Ascending aorta (tissue), 2 donors: ENCODE measurements at regions not wholly inside any gene's neighbourhood (a gene's known extent, or its start where the extent isn't known, plus 50 kb on each side); places are given as distances from the start of the nearest gene placed in this dataset.
A peak's percentile ranks its signal among the peaks of the same experiment; 100 is the strongest.

ENCODE experiments used
- DNase-seq, 2 donors: peaks; one replicate each; pipeline ENCODE4 v3.0.0-alpha.2; 2019; ENCODE audit warnings: low spot score in 2 of 2
- H3K27ac ChIP-seq, 2 donors: fragments of 200-600 bp; sonication (generic); one replicate each; pipeline ENCODE4 v1.5.1; 2016 to 2017; ENCODE audit warnings: mild to moderate bottlenecking in 1 of 2
- H3K27me3 ChIP-seq: fragments of 200-600 bp; sonication (generic); one replicate; pipeline ENCODE4 v1.5.1; 2017
- H3K36me3 ChIP-seq, 2 donors: fragments of 200-600 bp; sonication (generic); one replicate each; pipeline ENCODE4 v1.5.1; 2016
- H3K4me1 ChIP-seq, 2 donors: fragments of 200-600 bp; sonication (generic); one replicate each; pipeline ENCODE4 v1.5.1; 2016 to 2017; ENCODE audit warnings: mild to moderate bottlenecking in 1 of 2
- H3K4me3 ChIP-seq, 2 donors: fragments of 200-600 bp; sonication (generic); one replicate each; pipeline ENCODE4 v1.5.1; 2016 to 2017; ENCODE audit warnings: mild to moderate bottlenecking in 1 of 2
- H3K9me3 ChIP-seq, 2 donors: fragments of 200-600 bp; sonication (generic); one replicate each; pipeline ENCODE4 v1.5.1; 2016
- intact Hi-C: fragments of 100-400 bp; cut with DNase I; formaldehyde crosslinking; loops from one replicate; pipeline ENCODE4 v1.15.1; 2023
- TF ChIP-seq, protein P1 (sequence below), 3 experiments: fragments of 200-600 bp in 2 of 3; fragments of 450-650 bp in 1 of 3; sonication (generic) in 2 of 3; IDR thresholded peaks; one replicate each; pipeline ENCODE4 v1.5.1; 2016 to 2019; ENCODE audit warnings: antibody characterized with exemption in 3 of 3, mild to moderate bottlenecking in 1 of 3, moderate library complexity in 1 of 3

DNA sequence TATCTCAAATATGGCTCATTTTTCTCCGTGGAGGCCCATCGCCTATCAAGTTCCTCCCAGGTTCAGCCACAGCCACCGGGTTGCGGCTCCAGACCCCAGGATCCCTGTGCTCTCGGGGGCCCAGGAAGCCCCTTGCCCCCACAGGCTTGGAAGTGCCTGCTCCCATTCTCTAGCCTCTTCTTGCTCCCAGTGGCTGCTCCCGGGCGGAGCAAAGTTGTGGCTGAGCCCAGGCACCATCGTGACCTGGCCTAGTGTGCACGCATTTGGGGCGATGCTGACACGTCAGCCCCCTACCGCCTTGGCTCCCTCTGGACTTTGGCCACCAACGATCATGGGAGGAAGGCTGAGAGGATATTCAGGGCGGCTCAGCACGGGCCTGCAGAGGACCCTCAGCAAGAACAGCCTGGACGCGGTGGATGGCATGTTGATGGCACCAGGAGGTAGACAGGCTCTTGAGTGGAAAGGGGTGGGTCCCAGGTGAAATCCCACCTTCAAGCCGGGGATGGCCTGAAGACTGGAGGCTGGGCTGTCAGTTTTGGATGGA is 419.4 kb upstream of the AGA start:
- no peaks in the 10 kb centered on the region for H3K4me1 ChIP-seq
- intact Hi-C loops, result no loop called here
- no peaks in the 10 kb centered on the region for H3K36me3 ChIP-seq
- no peaks in the 10 kb centered on the region for H3K27me3 ChIP-seq
- H3K4me3 ChIP-seq, result no peak overlapping the region
- H3K9me3 ChIP-seq, result no peaks in the 10 kb centered on the region
- no peak for DNase-seq
- no peak overlapping the region for H3K27ac ChIP-seq
- TF ChIP-seq, protein P1, sequence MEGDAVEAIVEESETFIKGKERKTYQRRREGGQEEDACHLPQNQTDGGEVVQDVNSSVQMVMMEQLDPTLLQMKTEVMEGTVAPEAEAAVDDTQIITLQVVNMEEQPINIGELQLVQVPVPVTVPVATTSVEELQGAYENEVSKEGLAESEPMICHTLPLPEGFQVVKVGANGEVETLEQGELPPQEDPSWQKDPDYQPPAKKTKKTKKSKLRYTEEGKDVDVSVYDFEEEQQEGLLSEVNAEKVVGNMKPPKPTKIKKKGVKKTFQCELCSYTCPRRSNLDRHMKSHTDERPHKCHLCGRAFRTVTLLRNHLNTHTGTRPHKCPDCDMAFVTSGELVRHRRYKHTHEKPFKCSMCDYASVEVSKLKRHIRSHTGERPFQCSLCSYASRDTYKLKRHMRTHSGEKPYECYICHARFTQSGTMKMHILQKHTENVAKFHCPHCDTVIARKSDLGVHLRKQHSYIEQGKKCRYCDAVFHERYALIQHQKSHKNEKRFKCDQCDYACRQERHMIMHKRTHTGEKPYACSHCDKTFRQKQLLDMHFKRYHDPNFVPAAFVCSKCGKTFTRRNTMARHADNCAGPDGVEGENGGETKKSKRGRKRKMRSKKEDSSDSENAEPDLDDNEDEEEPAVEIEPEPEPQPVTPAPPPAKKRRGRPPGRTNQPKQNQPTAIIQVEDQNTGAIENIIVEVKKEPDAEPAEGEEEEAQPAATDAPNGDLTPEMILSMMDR (IDR thresholded peaks at IDR 0.05), result no peak

GRCh38 chr4:177862541-177863176 is 420.4 kb upstream of the AGA start:
- no peak for DNase-seq
- Histone ChIP-seq H3K27ac (peak overlapping the region in 1 of 2 donors; percentile 1), H3K9me3 (no peaks in the 10 kb centered on the region), H3K4me3 (no peak overlapping the region), H3K36me3 (no peaks in the 10 kb centered on the region), H3K27me3 (no peaks in the 10 kb centered on the region), H3K4me1 (no peaks in the 10 kb centered on the region)
- intact Hi-C loops, result no loop called here
- TF ChIP-seq, protein P1 (IDR thresholded peaks at IDR 0.05), result no peak

GRCh38 chr4:177879851-177880250 is 437.6 kb upstream of the AGA start:
- Histone ChIP-seq H3K27me3 (no peaks in the 10 kb centered on the region), H3K9me3 (no peaks in the 10 kb centered on the region), H3K4me1 (no peaks in the 10 kb centered on the region), H3K27ac (no peak overlapping the region), H3K36me3 (no peaks in the 10 kb centered on the region), H3K4me3 (no peak overlapping the region)
- no peak for DNase-seq
- intact Hi-C loops, result no loop called here
- TF ChIP-seq, protein P1 (IDR thresholded peaks at IDR 0.05), result no peak

DNA sequence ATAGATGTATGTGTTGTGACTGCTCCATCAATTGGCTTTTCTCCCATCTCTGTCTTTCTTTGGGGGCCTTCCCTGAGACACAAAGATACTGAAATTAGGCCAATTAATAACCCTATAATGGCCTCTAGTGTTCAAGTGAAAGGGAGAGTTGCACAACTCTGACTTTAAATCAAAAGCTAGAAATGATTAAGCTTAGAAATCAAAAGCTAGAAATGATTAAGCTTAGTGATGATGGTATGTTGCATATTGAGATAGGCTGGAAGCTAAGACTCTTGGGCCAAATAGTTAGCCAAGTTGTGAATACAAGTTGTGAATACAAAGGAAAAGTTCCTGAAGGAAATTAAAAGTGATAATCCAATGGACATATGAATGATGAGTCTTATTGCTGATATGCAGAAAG is 452.9 kb upstream of the AGA start:
- Histone ChIP-seq H3K36me3 (no peaks in the 10 kb centered on the region), H3K9me3 (no peaks in the 10 kb centered on the region), H3K27ac (no peak overlapping the region), H3K27me3 (no peaks in the 10 kb centered on the region), H3K4me3 (no peak overlapping the region), H3K4me1 (no peaks in the 10 kb centered on the region)
- TF ChIP-seq, protein P1 (IDR thresholded peaks at IDR 0.05), result no peak
- no peak for DNase-seq
- intact Hi-C loops, result no loop called here

DNA sequence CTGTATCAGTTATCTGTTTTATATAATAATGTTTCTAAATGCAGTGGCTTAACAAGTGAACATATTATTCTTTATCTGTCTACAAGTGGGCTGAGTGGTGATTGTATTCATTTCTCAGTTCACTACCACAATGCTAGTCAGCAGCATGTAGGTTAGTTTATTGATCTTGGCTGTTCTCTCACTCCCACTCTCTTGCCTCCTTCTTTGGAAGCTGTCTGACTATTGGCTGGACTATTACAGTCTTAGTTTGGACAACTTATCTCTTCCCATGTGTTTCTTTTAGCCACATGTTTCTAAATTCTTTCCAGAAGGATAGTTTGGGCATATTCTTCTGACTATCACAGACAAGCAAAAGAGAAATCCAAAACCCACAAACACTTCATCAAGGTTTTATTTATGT is 459.5 kb upstream of the AGA start:
- Histone ChIP-seq H3K4me1 (no peaks in the 10 kb centered on the region), H3K27me3 (no peaks in the 10 kb centered on the region), H3K27ac (peak overlapping the region; percentile 10 to 12), H3K9me3 (no peaks in the 10 kb centered on the region), H3K36me3 (no peaks in the 10 kb centered on the region), H3K4me3 (no peak overlapping the region)
- intact Hi-C loops, result no loop called here
- DNase-seq, result no peak
- TF ChIP-seq, protein P1 (IDR thresholded peaks at IDR 0.05), result no peak
